IPS-15b (cell line): ENCODE measurements at regions not wholly inside any gene's neighbourhood (a gene's known extent, or its start where the extent isn't known, plus 50 kb on each side); places are given as distances from the start of the nearest gene placed in this dataset.

Experiments used
- H3K27me3 ChIP-seq: one replicate; pipeline ENCODE4 v1.6.1; 2013; ENCODE audit warnings: low read length; ENCODE audit not compliant: control insufficient read depth, insufficient read depth
- H3K36me3 ChIP-seq: one replicate; pipeline ENCODE4 v1.6.1; 2013; ENCODE audit warnings: low read length; ENCODE audit not compliant: control insufficient read depth, insufficient read depth
- H3K4me1 ChIP-seq: one replicate; pipeline ENCODE4 v1.6.1; 2013; ENCODE audit warnings: mild to moderate bottlenecking, low read length; ENCODE audit not compliant: control insufficient read depth, insufficient read depth
- H3K4me3 ChIP-seq: one replicate; pipeline ENCODE4 v1.5.1; 2013; ENCODE audit warnings: low read depth, low read length
- H3K9ac ChIP-seq: one replicate; pipeline ENCODE4 v1.6.1; 2013; ENCODE audit warnings: low read depth, mild to moderate bottlenecking, low read length
- H3K9me3 ChIP-seq: one replicate; pipeline ENCODE4 v1.6.1; 2013; ENCODE audit warnings: mild to moderate bottlenecking, low read length; ENCODE audit not compliant: control insufficient read depth, insufficient read depth

GRCh38 chr5:171682801-171683200, 102.8 kb upstream of the SMIM23 start:
- Histone ChIP-seq H3K9ac (no peak overlapping the region), H3K4me1 (peaks cover 3% of the 10 kb centered on the region), H3K4me3 (no peak overlapping the region), H3K9me3 (no peaks in the 10 kb centered on the region), H3K36me3 (no peaks in the 10 kb centered on the region), H3K27me3 (peaks cover 3% of the 10 kb centered on the region)

GRCh38 chr5:171684169-171684568, 101.4 kb upstream of the SMIM23 start:
- H3K4me1 ChIP-seq, result peaks cover 3% of the 10 kb centered on the region
- no peak overlapping the region for H3K9ac ChIP-seq
- H3K36me3 ChIP-seq, result no peaks in the 10 kb centered on the region
- H3K4me3 ChIP-seq, result no peak overlapping the region
- no peaks in the 10 kb centered on the region for H3K9me3 ChIP-seq
- peaks cover 3% of the 10 kb centered on the region for H3K27me3 ChIP-seq

- no peaks in the 10 kb centered on the region for H3K9me3 ChIP-seq
- no peak overlapping the region for H3K9ac ChIP-seq
Observed at GRCh38 chr5:171688696-171689495, 96.7 kb upstream of the SMIM23 start.

GRCh38 chr5:171689853-171690417, 95.7 kb upstream of the SMIM23 start:
- H3K9ac ChIP-seq, result no peak overlapping the region
- H3K9me3 ChIP-seq, result no peaks in the 10 kb centered on the region
- H3K27me3 ChIP-seq, result no peaks in the 10 kb centered on the region
- H3K4me3 ChIP-seq, result no peak overlapping the region
- no peaks in the 10 kb centered on the region for H3K36me3 ChIP-seq
- H3K4me1 ChIP-seq, result no peaks in the 10 kb centered on the region

More at GRCh38 chr5:171688696-171689495, 96.7 kb upstream of the SMIM23 start:
- Histone ChIP-seq H3K36me3 (no peaks in the 10 kb centered on the region), H3K27me3 (no peaks in the 10 kb centered on the region), H3K4me1 (peaks cover 3% of the 10 kb centered on the region), H3K4me3 (no peak overlapping the region)

GRCh38 chr5:171692107-171692506, 93.5 kb upstream of the SMIM23 start:
- Histone ChIP-seq H3K36me3 (no peaks in the 10 kb centered on the region), H3K27me3 (no peaks in the 10 kb centered on the region), H3K9me3 (no peaks in the 10 kb centered on the region), H3K4me3 (no peak overlapping the region), H3K9ac (no peak overlapping the region), H3K4me1 (no peaks in the 10 kb centered on the region)

GRCh38 chr5:171692936-171693335, 92.7 kb upstream of the SMIM23 start:
- no peaks in the 10 kb centered on the region for H3K4me1 ChIP-seq
- H3K27me3 ChIP-seq, result no peaks in the 10 kb centered on the region

GRCh38 chr5:171693412-171693811, 92.2 kb upstream of the SMIM23 start:
- no peak overlapping the region for H3K4me3 ChIP-seq
- H3K36me3 ChIP-seq, result no peaks in the 10 kb centered on the region
- H3K4me1 ChIP-seq, result no peaks in the 10 kb centered on the region
- no peak overlapping the region for H3K9ac ChIP-seq
- no peaks in the 10 kb centered on the region for H3K9me3 ChIP-seq
- H3K27me3 ChIP-seq, result no peaks in the 10 kb centered on the region

More at GRCh38 chr5:171692936-171693335, 92.7 kb upstream of the SMIM23 start:
- no peaks in the 10 kb centered on the region for H3K9me3 ChIP-seq
- H3K36me3 ChIP-seq, result no peaks in the 10 kb centered on the region
- H3K9ac ChIP-seq, result no peak overlapping the region
- no peak overlapping the region for H3K4me3 ChIP-seq

GRCh38 chr5:171695804-171696203, 89.8 kb upstream of the SMIM23 start:
- Histone ChIP-seq H3K27me3 (no peaks in the 10 kb centered on the region), H3K4me1 (no peaks in the 10 kb centered on the region), H3K4me3 (no peak overlapping the region), H3K9ac (no peak overlapping the region), H3K9me3 (no peaks in the 10 kb centered on the region), H3K36me3 (no peaks in the 10 kb centered on the region)

- H3K4me3 ChIP-seq, result no peak overlapping the region
- no peaks in the 10 kb centered on the region for H3K36me3 ChIP-seq
- no peaks in the 10 kb centered on the region for H3K4me1 ChIP-seq
- no peaks in the 10 kb centered on the region for H3K27me3 ChIP-seq
- H3K9me3 ChIP-seq, result no peaks in the 10 kb centered on the region
- no peak overlapping the region for H3K9ac ChIP-seq
Observed at GRCh38 chr5:171697221-171698102, 88.2 kb upstream of the SMIM23 start.

- Histone ChIP-seq H3K36me3 (no peaks in the 10 kb centered on the region), H3K4me3 (no peak overlapping the region), H3K9ac (no peak overlapping the region), H3K27me3 (no peaks in the 10 kb centered on the region), H3K9me3 (no peaks in the 10 kb centered on the region), H3K4me1 (no peaks in the 10 kb centered on the region)
Observed at GRCh38 chr5:171700318-171700912, 85.2 kb upstream of the SMIM23 start.

GRCh38 chr5:171701100-171701541, 84.5 kb upstream of the SMIM23 start:
- no peaks in the 10 kb centered on the region for H3K36me3 ChIP-seq
- H3K27me3 ChIP-seq, result no peaks in the 10 kb centered on the region
- no peak overlapping the region for H3K4me3 ChIP-seq
- H3K9ac ChIP-seq, result no peak overlapping the region
- no peaks in the 10 kb centered on the region for H3K9me3 ChIP-seq
- H3K4me1 ChIP-seq, result no peaks in the 10 kb centered on the region
